GM18498 (cell line): ENCODE measurements at regions not wholly inside any gene's neighbourhood (a gene's known extent, or its start where the extent isn't known, plus 50 kb on each side); places are given as distances from the start of the nearest gene placed in this dataset.
A peak's percentile ranks its signal among the peaks of the same experiment; 100 is the strongest.

Experiments used
- ATAC-seq: cut with Tn5 transposase; IDR thresholded peaks from one replicate; pipeline ENCODE4 v1.9.1; 2021; ENCODE audit warnings: mild to moderate bottlenecking, moderate library complexity; ENCODE audit not compliant: unreplicated experiment

DNA sequence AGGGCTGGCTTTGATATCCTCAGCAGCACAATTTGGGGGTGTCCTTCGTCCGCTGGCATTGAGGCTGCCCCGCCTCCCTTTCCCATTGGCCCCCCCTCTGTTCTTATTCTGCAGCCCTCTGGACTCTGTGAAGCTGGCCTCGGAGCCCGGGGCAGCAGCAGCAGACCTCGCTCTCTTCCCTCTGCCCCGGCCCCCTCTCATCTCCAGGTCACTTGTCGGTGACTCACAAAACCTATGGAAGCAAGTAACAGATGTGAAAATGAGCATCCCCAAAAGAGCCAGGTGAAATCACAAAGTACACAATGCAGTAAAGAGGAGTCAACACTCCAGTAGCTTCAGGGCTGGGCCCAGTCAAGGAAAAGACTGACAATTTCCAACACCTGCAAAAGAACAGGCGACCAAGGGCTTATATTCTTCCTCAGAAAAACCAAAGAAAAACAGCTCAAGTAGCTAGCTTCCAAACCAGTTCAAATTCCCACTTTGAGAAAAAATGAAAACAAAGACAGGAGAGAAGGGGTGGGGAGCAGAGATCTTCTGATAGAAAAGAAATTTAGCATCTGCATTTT is 97.5 kb downstream of the ZNF608 start:
- ATAC-seq: no peak

DNA sequence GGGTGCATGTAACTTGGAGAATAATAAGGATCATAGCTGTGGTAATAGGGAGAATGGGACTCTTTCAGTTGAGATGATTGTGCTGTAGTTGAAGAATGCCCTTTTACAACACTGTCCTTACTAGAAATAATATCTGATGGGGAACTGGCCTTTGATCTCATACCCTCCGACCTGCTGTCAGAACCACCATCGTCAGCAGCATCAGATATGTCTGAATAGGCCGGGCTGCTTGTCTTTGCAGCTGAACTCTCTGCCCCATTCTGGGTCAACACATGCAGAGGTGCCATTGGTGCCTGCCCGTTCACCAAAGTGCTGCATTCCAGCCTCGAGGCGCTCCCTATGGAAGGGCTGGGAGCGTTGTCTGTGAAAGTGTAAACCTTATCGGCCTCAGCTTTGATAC is 99.1 kb downstream of the ZNF608 start:
- ATAC-seq: no peak

DNA sequence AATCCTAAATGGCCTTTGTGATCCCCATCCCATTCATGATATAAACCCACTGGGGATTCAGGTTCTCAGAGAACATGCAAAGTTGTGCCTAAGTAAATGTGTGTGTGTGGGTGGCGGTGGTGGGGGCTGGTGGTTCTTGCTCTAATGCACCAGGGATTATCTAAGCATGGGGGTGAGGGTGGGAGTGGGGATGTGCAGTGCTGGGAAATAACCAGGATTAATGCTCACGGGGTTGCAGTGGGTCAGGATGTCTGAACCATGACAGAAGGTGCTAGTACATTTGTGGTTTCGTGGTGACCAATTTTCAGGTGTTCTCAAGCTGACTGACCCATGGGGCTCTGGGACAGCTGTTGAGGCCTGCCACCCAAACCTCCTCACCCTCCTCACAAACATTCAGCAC is 101.0 kb downstream of the ZNF608 start:
- no peak for ATAC-seq

DNA sequence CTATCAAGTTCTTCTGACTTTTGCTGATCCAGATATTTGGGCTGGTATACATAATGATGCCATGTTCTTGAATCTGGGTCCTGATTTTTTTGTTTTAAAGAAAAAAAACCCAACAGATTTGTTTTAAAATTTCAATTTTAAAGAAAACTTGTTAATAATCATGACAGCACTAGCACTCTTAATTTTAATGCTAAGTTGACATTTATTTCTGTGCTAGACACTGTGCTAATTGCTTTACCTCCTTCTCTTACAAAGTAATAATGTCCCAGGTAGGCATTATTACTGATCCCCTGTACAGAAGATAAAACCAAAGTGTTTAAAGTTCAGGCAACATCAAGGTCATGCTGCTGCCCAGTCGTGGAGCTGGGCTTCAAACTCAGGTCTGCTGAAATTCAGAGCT is 101.9 kb downstream of the ZNF608 start:
- ATAC-seq: no peak

- no peak for ATAC-seq
Measured at GRCh38 chr5:124644138-124644537, 102.3 kb downstream of the ZNF608 start.

DNA sequence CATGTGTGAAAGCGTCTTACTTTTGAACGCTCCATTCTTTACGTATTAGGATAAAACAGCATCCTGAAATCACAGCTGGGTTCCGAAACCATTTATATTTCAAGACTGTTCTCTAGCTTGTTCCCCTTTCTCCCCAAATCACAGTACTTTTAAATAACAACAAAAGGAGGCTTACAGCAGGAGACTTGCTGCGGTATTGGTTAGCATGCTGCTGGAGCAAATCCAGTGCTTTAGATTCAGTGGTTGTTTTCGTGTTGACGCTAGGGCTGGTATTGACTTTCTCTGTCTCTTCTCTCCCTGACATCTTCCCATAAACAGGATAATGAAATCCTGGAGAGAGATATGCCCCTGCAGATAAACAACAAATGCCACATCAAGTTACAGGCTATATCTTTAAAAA is 103.1 kb downstream of the ZNF608 start:
- ATAC-seq: no peak

DNA sequence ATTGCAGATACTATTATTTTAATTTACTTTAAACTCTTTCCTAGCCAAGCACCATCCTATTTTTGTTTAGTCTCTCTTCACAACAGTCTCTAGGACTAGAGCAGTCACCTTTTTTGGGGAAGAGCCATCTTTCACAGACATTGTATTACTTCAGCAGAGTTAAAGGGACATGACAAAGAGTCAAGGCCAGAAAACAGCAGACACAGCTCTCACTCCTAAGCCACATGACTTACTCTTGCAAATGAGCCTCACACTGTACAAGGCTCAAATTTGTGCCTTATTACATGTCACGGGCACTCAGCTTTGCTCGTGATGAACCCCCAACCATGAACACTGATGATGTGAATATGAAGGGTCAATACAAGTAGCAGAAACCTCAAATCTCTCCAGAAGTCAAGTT is 104.3 kb downstream of the ZNF608 start:
- peak; percentile 63 for ATAC-seq

DNA sequence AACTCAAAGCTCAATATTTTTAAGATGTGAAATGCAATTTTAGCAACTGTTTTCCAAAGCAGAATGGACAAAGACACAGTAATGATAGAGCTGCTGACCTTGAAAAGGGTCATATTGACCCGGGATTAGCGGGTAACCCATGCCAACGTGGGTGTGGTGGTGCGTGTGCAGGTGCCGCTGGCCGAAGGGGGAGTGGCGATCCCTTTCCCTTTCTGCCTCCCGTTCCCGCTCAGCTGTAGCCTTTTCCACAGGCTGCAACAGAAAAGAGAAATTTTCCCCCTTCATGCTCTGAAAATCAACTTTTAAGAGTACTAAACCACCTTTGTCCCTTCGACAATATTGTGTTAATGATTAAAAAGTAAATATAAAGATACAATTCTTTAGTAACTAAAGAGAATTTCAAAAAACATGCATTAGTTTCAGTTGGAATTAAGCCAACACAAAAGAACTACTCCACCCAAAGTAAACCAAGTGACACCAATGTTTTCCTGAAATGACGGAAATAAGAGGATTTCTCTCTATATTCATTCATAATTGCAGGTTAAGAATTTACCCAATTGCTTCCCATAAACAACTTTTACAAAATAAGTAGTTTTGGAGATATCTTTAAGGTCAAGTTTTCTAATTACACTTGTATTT is 105.2 kb downstream of the ZNF608 start:
- ATAC-seq: no peak

DNA sequence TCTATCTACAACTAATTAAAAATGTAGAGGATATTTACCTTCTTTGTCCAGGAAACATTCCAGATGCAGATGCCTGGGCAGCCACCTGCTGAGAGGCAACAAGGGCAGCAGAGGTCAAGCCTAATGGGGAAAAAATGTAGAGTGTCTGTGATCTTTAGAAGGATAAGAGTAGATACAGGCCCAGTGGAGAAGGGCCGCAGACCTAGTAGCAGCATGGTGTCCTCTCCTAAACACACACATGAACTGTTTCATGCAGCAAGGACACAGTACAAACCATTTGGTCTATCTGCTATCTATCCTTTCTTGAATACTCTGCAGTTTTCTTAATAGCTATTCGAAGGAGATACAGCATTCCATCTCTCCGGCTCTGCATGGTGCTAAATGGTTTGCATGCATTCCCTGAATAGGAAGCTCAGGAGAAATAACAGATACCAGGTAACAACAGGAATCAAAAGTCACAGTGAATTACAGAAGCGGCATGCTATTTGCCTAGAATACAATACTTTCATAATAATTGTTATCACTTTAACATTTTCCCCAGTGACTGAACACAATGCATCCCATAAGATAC is 107.3 kb downstream of the ZNF608 start:
- ATAC-seq: no peak

DNA sequence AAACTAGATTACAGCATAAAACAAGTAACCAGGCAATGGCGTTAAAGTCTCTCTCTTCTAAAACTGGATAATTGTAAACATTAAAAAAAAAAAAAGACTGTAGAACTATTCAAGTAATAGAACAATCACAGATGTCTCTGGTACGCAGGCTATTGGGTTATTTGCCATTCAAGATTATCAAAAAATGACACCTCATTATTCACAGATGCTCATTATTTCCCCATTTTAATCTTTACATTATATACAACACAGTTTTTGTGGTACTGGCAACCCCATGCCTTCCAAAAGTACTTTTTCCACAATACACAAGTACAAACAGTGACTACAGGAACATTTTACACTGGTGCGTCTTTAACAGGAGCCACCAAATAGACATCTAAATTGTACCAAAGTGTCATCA is 109.4 kb downstream of the ZNF608 start:
- no peak for ATAC-seq

DNA sequence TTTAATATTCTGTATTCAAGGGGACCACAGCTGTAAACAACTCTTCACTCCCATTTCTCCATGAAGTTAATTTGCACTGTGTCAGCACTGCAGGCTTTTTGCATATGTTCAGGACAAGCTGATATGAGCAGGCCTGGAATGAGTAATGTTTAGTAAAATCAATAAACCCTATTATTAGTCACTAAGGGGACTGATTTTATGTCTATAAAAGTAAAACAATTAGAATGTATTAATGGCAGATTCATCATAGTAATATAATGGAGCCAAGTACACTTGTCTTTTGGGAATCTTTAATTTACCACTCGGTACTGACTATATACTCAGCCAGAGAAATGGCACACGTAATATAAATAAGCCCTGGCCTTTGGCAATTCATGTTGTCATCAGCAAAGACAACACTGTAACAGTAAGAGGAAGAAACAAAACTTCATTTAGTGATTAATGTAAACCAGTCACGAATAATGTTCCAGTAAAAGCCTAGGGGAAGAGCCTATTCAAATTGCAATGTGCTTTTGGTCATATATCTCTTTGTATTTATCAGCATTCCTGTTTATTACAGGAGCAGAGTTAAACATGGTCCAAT is 111.6 kb downstream of the ZNF608 start:
- ATAC-seq: no peak

DNA sequence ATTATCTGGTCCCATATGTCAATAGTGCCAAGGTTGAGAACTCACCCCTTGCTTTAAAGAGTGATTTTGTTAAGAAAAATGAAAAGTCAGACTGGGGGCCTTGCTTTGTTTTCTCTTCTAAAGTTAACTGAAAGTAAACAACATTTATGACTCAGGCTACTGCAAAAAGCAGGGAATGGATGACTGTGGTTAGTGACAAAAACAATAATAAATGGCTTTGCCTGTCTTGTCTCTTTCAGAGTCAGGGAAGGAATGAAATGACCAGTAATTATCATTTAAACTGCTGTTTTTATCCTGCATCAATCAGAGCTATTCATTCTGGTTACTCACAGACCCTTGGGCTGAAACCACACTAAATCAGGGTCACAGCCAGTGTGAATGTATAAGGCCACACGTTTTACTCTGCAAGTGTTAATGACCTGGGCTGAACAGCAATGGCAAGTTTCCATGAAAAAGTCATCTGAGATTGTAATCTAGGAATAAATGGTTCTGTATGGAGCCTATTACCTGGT is 112.2 kb downstream of the ZNF608 start:
- ATAC-seq: no peak

- ATAC-seq: no peak
Measured at GRCh38 chr5:124633209-124633608, 113.2 kb downstream of the ZNF608 start.

DNA sequence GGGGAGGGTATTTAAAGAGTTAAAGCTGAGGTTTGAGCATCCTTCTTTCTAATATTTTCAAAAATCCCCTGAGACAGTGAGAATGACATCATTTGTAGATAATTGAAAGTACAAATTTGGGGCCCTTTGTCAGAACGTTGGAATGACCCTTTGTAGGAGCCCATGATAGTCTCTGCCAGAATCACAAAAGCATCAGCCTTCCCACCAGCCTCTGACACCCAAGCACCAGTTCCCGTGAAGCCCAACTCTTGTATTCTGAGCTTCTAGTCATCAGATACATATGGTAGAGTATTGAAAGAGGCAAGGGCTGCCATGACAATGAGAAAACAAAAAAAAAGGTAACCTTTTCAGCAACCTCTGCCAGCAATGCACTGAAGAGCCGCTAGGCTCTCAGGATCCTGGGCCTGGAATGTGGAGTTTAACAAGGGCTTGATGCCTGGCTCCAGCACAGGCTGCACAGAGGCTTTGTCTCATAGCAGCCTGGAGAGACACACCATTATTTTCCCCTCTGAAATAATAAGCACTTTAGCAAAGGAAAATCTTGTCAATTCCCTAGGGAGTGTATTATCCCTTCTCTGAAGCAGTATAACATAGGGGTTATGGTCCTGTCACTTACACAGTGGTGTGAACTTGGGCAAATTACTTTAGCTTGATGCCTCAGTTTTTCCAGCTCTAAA is 114.4 kb downstream of the ZNF608 start:
- ATAC-seq: no peak

DNA sequence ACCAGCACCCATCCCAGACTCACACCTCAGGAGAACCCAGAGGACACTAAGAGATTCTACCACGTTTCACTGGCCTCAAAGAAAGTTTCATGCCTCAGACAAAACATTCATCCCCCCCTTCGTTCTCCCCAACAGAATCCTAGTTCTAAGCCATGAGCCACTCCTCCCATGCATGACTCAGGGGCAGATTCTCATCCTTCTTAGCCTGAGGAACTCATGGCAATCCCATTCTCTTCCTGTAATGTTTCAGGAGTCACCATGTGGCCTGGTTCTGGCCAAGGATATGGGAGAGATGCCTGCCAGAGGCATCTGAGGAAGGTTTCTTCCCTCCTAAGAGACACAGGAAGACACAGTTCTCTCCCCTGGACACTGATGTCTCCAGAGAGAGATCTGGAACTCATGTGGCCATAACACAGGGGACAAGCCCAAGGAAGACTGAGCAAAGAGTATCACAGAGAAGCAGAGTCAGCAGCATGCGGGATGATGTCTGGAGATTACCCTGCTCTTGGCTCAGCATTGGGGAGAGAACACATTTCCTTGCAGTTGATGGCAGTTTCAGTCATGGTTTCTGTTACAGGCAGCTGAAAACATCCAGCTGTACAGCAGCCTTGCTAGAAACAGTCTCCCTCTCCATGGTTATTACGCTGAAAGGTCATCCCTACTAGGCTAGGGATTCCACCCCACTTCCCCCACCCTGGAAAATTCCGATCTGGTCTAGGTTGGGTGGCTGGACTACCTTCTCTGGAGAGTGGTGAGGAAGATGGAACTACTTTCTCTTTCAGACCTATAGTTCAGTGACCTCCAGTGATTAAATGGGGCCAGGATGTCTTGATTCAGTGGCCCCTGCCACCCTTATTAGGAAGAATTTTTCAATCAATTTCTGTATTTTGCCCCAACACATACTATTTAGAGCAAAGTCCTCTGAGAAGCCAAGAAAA is 115.4 kb downstream of the ZNF608 start:
- ATAC-seq: peak; percentile 88

DNA sequence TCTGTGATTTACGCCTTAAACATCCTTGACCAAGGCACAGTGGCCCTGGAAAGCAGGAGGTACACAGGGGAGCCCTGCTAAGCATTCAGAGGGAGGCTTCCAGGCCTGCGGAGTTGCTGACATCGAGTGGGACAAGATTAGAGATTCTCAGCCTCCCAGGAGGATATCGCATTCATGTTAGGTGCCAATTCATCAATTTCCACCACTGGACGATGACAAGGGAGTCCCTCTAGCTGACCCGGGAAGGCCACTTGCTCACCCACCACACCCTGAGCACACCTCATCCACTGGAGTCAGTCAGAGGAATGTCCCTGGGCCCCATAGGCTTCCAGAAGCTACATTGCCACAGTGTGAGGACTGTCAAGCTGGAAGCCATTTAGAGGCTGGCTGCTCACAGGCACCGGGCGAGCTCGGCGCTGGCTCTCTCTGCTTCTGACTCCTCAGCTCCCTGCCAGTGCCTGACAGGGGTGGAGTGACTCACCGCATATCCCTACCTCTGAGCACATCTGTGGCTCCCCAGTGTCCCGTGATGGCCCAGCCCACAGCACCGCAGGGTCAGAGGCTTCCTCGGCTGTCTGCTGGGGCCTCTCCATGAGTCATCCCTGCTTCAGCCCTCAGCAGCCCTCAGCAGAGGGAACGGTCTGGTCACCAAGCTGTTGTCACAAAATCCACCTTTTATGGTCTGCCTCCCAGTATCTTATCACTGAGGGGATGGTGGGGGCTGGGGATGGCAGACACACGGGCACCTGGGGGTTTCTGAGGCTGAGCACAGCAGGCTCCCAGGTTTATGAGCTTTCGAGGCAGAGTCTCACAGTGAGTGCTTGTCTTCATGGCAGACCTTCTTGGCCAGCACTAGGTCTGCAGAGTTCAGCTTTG is 117.5 kb downstream of the ZNF608 start:
- ATAC-seq: no peak

GRCh38 chr5:124627815-124628595 is 118.4 kb downstream of the ZNF608 start:
- ATAC-seq: no peak

GRCh38 chr5:124626053-124626452 is 120.4 kb downstream of the ZNF608 start:
- no peak for ATAC-seq

GRCh38 chr5:124623265-124623664 is 123.2 kb downstream of the ZNF608 start:
- no peak for ATAC-seq
